Activated CD8-positive, alpha-beta T cell treated with anti-CD3 and anti-CD28 coated beads for 36 hours (primary cell): ENCODE measurements at regions not wholly inside any gene's neighbourhood (a gene's known extent, or its start where the extent isn't known, plus 50 kb on each side); places are given as distances from the start of the nearest gene placed in this dataset.

ENCODE experiments used
- ATAC-seq: fragments of 200-7000 bp; cut with Tn5 transposase; one replicate; pipeline ENCODE4 v1.10.0; 2021; ENCODE audit warnings: mild to moderate bottlenecking, moderate library complexity
- CTCF ChIA-PET: fragments of 350-600 bp; sonication (Branson Sonifier 250); formaldehyde crosslinking; loops from one replicate; lab custom pipeline; 2021; ENCODE audit warnings: antibody characterized with exemption; lab: Charles Lee
- POLR2A ChIA-PET: fragments of 350-600 bp; sonication (Branson Sonifier 250); formaldehyde crosslinking; loops from one replicate; lab custom pipeline; 2021; ENCODE audit warnings: antibody characterized with exemption; lab: Charles Lee
- DNase-seq: peaks from one replicate; pipeline ENCODE4 v3.0.0-alpha.2; 2020
- H3K27ac Mint-ChIP-seq: one replicate; pipeline ENCODE4 v1.8.0; 2021; ENCODE audit warnings: mild to moderate bottlenecking, mixed read lengths
- H3K27me3 Mint-ChIP-seq: one replicate; pipeline ENCODE4 v1.8.0; 2021; ENCODE audit warnings: mixed read lengths
- H3K36me3 Mint-ChIP-seq: one replicate; pipeline ENCODE4 v1.8.0; 2021; ENCODE audit warnings: low read depth, mixed read lengths
- H3K4me1 Mint-ChIP-seq: one replicate; pipeline ENCODE4 v1.8.0; 2021; ENCODE audit warnings: low read depth, mixed read lengths
- H3K4me3 Mint-ChIP-seq: one replicate; pipeline ENCODE4 v1.8.0; 2021; ENCODE audit warnings: mild to moderate bottlenecking, moderate library complexity, mixed read lengths
- H3K9me3 Mint-ChIP-seq: one replicate; pipeline ENCODE4 v1.8.0; 2021; ENCODE audit warnings: mixed read lengths
- CTCF ChIP-seq: fragments of 200-600 bp; IDR thresholded peaks from one replicate; pipeline ENCODE4 v1.8.0; 2022; ENCODE audit warnings: antibody characterized with exemption, mild to moderate bottlenecking
- intact Hi-C: fragments of 100-400 bp; cut with micrococcal nuclease; formaldehyde crosslinking; loops from one replicate; pipeline ENCODE4 v1.10.0; 2022

- Mint-ChIP-seq H3K9me3 (no peaks in the 10 kb centered on the region), H3K27ac (no peak overlapping the region), H3K27me3 (no peaks in the 10 kb centered on the region), H3K4me1 (peaks cover 22% of the 10 kb centered on the region), H3K4me3 (no peak overlapping the region), H3K36me3 (no peaks in the 10 kb centered on the region)
- intact Hi-C loops: no loop called here
- TF ChIP-seq CTCF: no peak
- DNase-seq (peak; percentile 20), ATAC-seq (no peak)
- ChIA-PET POLR2A (interaction anchor here (0.7 kb wide), 1 partner anchor 25 kb away, joined by 3 read pairs; no protein-coding TSS in a partner anchor), CTCF (interaction anchor here (0.6 to 2.2 kb wide), 2 partner anchors 27 to 234 kb away, joined by 3 to 8 read pairs; no protein-coding TSS in a partner anchor)
Observed at GRCh38 chr15:63439536-63440264, 58.1 kb upstream of the CA12 start.

- intact Hi-C loops: no loop called here
- Mint-ChIP-seq H3K27ac (no peak overlapping the region), H3K27me3 (no peaks in the 10 kb centered on the region), H3K4me1 (peaks cover 25% of the 10 kb centered on the region), H3K9me3 (no peaks in the 10 kb centered on the region), H3K36me3 (no peaks in the 10 kb centered on the region), H3K4me3 (no peak overlapping the region)
- DNase-seq (no peak), ATAC-seq (no peak)
- TF ChIP-seq CTCF: no peak
- CTCF ChIA-PET: interaction anchor here (2.2 kb wide), 1 partner anchor 26 kb away, joined by 8 read pairs; no protein-coding TSS in a partner anchor
- POLR2A ChIA-PET: no interaction called here
Observed at GRCh38 chr15:63440265-63440648, 58.6 kb upstream of the CA12 start.

- Mint-ChIP-seq H3K27ac (no peak overlapping the region), H3K9me3 (no peaks in the 10 kb centered on the region), H3K36me3 (no peaks in the 10 kb centered on the region), H3K27me3 (no peaks in the 10 kb centered on the region), H3K4me3 (no peak overlapping the region), H3K4me1 (peaks cover 29% of the 10 kb centered on the region)
- DNase-seq (no peak), ATAC-seq (no peak)
- CTCF ChIA-PET: interaction anchor here (2.2 kb wide), 1 partner anchor 26 kb away, joined by 8 read pairs; no protein-coding TSS in a partner anchor
- POLR2A ChIA-PET: interaction anchor here (0.6 kb wide), 1 partner anchor 186 kb away, joined by 3 read pairs; no protein-coding TSS in a partner anchor
- intact Hi-C loops: no loop called here
- TF ChIP-seq CTCF: no peak
Observed at GRCh38 chr15:63440756-63441155, 59.1 kb upstream of the CA12 start.

- peaks cover 34% of the 10 kb centered on the region for H3K4me1 Mint-ChIP-seq
Observed at GRCh38 chr15:63441266-63441665, 59.6 kb upstream of the CA12 start.

More at GRCh38 chr15:63441266-63441665, 59.6 kb upstream of the CA12 start:
- intact Hi-C loops: no loop called here
- Mint-ChIP-seq H3K27ac (no peak overlapping the region), H3K9me3 (no peaks in the 10 kb centered on the region), H3K27me3 (no peaks in the 10 kb centered on the region), H3K36me3 (no peaks in the 10 kb centered on the region), H3K4me3 (no peak overlapping the region)
- ATAC-seq (no peak), DNase-seq (no peak)
- TF ChIP-seq CTCF: no peak
- ChIA-PET CTCF (no interaction called here), POLR2A (interaction anchor here (0.6 kb wide), 1 partner anchor 185 kb away, joined by 3 read pairs; no protein-coding TSS in a partner anchor)
